Activated CD4-positive, alpha-beta T cell treated with anti-CD3 and anti-CD28 coated beads for 1 hour (primary cell): ENCODE measurements at regions not wholly inside any gene's neighbourhood (a gene's known extent, or its start where the extent isn't known, plus 50 kb on each side); places are given as distances from the start of the nearest gene placed in this dataset.

Experiments used
- DNase-seq: peaks from one replicate; pipeline ENCODE4 v3.0.0-alpha.2; 2020

DNA sequence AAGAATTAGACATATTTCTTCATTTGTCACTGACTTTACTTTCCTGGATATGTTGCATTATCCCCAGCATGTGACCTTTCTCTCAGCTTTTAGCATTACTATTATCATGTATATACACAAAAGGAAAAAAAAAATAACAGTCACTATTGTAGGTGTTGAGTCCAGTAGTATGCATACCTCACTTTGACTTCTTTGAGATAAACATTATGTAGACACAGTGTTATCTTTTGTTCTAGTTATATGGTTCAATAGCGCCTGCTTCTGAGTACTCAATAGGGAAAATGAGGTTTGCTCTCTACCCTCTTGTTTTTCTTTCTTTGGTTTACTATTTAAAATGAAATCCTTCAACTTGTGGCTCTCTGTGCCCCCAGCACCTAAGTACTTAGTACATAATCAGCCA, 409.6 kb upstream of the PKN2 start:
- DNase-seq: no peak

GRCh38 chr1:88275259-88275862, 408.7 kb upstream of the PKN2 start:
- no peak for DNase-seq

DNA sequence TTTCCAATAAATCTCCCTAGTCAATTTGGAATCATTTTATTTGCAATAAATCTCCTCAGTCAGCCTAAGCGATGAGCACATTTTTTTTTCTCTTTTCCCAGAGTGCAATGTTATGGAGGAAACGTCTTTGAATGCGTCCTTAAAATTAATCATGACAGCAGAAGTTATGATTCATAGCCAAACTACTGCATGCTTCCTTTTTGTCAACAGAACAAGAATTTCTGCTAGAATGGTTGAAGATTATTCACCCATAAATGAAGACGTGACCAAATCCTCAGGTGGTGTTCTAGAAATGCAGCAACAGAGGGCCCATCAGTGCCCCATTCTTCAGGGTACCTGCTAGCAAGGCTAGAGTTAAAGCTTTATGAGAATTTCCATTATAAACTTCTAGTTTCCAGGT, 407.9 kb upstream of the PKN2 start:
- no peak for DNase-seq

GRCh38 chr1:88284066-88284465, 400.0 kb upstream of the PKN2 start:
- no peak for DNase-seq

GRCh38 chr1:88284666-88285366, 399.3 kb upstream of the PKN2 start:
- no peak for DNase-seq

- no peak for DNase-seq
These were observed 397.4 kb upstream of the PKN2 start for GRCh38 chr1:88286716-88287115.

GRCh38 chr1:88288571-88288970, 395.5 kb upstream of the PKN2 start:
- no peak for DNase-seq

DNA sequence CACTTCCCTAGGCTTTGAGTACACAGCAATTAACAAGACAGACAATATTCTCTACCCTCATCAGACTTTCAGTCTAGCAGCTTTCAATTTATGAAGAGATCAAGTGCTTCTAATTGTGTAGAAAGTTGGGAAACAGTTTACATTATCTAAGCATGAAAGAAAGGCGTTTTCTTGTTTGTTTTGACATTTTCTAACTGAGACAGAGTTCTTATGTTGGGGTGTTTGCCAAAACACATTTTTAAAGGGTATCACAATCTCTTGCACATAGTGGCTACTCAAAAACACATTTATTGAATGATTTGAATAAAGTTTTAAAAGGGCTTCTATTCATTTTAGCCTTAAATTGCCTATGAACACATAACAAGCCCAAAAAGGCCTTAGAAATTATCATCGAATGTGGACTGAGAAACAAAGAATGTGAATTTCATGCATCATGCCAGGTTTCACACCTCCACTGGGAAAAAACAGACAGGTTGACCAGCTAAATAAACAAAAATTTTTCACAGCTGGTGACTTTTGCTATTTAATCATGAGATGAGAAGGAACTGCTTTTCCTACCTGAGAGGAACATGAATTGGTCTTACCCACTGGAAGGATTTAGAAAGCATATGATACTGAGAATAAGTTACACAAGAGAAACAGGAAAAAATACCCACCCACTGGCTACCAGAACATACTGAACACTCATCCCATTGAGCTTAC, 394.5 kb upstream of the PKN2 start:
- no peak for DNase-seq

GRCh38 chr1:88291611-88292354, 392.3 kb upstream of the PKN2 start:
- DNase-seq: no peak

- DNase-seq: no peak
These were observed 390.3 kb upstream of the PKN2 start for GRCh38 chr1:88293691-88294190.

- no peak for DNase-seq
These were observed 387.8 kb upstream of the PKN2 start for GRCh38 chr1:88296227-88296626.

DNA sequence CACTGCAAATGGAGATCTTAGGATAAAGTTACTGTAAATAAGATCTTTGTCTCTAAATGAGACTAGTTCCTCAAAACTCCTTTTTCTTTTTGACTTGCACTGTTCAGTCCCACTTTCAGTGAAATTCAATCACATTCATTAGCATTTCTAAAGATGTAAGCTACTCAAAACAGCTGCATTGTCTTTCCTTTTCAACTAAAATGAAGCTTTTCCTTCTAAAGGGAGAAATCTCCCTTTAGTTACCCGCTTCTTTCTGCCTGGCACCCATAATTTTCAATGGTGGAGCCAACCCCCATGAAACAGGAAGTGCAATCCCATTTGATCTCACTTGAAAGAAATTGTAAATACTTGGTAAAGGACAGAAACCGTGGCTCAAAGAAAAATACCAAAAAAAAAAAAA, 387.4 kb upstream of the PKN2 start:
- DNase-seq: no peak

- no peak for DNase-seq
These were observed 385.6 kb upstream of the PKN2 start for GRCh38 chr1:88298506-88298905.

GRCh38 chr1:88300752-88301263, 383.3 kb upstream of the PKN2 start:
- no peak for DNase-seq

- no peak for DNase-seq
These were observed 381.1 kb upstream of the PKN2 start for GRCh38 chr1:88302843-88303486.

DNA sequence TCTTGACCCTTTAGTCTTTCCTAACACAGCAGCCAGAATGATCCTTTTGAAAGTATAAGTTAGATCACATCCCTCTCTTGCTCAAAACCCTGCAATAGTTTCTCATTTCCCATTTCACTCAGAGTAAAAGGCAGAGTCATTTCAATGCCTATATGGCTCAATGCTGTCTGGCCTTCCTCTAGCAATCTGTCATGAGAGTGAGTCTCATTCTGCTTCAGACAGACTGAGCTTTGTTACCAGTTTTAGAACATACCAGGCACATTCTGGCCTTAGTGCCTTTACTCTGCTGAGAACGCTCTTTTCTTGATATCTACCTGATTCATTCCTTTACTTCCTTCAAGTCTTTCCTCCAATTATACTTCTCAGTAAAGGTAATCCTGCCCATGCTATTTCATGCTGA, 372.8 kb upstream of the PKN2 start:
- DNase-seq: no peak

DNA sequence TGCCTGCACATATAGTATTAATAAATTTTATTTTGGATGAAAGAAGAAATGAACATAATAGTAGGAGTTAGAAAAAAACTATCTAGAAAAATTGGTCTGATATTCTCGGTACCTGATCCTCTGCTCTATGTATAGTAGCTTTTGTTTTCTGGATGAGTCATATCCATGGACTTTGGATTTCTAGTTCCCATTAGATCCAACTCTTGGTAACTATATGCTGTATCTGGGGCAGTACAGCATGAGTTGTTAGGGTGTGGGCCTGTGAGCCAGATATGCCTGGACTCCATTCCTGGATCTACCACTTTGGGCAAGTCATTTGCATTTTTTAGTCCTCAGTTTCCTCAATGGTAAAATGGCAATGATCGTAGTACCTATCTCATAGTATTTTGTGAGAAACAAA, 372.2 kb upstream of the PKN2 start:
- DNase-seq: no peak

DNA sequence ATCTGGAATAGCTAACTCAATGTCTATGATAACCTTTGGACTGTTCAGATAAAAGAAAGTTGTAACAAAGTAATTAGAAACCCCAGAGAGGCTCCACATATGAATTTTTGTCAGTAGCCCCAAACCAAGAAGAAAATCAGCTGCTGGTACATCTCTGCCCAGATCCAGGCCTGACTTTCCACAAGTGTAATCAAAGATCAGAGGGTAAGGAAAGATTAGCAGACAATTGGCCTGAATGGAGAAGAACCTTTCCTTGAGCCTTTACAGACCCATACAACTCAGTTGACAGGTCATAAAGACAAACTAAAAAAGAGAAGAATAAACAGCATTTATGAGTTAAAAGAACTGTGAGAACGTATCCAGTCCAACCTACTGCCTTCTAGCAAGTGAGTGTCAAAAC, 366.7 kb upstream of the PKN2 start:
- no peak for DNase-seq

- no peak for DNase-seq
These were observed 365.3 kb upstream of the PKN2 start for GRCh38 chr1:88318740-88319139.

DNA sequence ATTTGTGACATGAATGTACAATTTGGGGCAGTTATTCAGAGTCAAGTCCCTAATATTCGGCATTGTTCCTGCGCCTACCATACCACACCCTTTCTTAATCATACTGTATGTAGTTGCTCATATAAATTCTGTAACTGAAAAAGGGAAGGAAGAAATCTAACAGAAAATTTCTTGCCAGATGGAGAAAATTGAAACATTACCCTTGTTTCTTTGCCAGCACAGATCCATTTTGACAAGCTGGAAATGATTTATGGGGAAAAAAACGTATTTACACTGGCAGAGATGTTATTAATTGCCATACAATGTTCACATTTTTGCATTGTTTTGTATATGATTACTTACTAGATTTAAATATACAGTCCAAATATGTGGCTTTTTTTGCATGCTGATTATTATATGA, 363.8 kb upstream of the PKN2 start:
- no peak for DNase-seq

DNA sequence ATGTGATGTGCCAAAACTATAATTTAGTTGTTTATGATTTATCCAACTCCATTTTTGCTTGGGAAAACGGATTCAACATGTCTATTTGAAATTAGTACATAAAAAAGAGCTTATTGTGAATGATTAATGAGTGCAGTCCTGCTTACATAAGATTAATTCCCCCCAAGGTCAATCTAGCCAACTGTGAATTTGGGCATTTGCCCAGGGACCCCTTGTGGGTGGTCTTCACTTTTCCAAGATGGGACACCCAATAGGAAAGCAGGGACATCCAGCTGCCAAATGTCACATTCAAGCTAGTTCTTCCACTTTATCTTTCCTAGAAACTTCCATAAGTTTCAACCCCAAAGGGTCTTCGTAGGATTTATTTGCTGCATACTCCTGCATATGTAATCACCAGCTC, 362.4 kb upstream of the PKN2 start:
- no peak for DNase-seq

DNA sequence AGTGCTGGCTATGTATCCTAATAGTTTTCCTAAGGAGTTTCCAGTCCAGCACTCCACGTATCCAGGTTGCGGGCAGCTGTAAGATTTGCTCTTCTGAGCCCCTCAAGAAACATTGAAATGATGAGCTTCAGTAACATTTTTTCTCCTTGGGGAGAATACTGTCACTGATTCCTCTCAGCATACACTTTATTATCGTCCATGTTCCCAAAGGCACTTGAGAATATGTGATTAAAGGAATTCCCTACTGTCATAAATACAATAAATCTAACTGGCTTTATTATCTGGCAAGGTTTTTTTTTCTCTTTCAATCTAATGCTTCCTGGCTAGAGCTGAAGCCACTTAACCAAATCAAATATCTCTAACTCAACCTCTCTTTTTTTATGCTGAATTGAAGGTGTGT, 359.2 kb upstream of the PKN2 start:
- DNase-seq: no peak
